H1 (cell line): ENCODE measurements at regions not wholly inside any gene's neighbourhood (a gene's known extent, or its start where the extent isn't known, plus 50 kb on each side); places are given as distances from the start of the nearest gene placed in this dataset.

Experiments
- ASH2L ChIP-seq: fragments of 200-600, 300-600 bp; sonication (generic); IDR thresholded peaks from one replicate; pipeline ENCODE4 v1.7.1; 2017; ENCODE audit warnings: low read length
- BRCA1 ChIP-seq: IDR thresholded peaks from 2 replicates; pipeline ENCODE4 v1.6.1; 2012; ENCODE audit warnings: low read depth, low read length, improper control_type of control experiment
- CBX8 ChIP-seq: fragments of 300-800, 300-1000 bp; sonication (generic); IDR thresholded peaks from 2 replicates; pipeline ENCODE4 v1.7.1; 2016; ENCODE audit warnings: low read depth, low read length, borderline replicate concordance
- CTBP2 ChIP-seq: IDR thresholded peaks from 2 replicates; pipeline ENCODE4 v1.7.0; 2011; ENCODE audit warnings: borderline replicate concordance, mild to moderate bottlenecking, moderate library complexity, mixed read lengths, low read length; ENCODE audit not compliant: insufficient read depth, insufficient read length
- EP300 ChIP-seq, 2 experiments: IDR thresholded peaks; 1 replicate in 1 of 2; 2 replicates in 1 of 2; pipeline ENCODE4 v1.6.1; 2011 to 2012; ENCODE audit warnings: low read depth in 2 of 2, low read length in 2 of 2, mild to moderate bottlenecking in 2 of 2, borderline replicate concordance in 1 of 2, inconsistent platforms in 1 of 2, moderate library complexity in 1 of 2
- EZH2 ChIP-seq: fragments of 200-600 bp; sonication (generic); IDR thresholded peaks from 2 replicates; pipeline ENCODE4 v1.7.1; 2012; ENCODE audit warnings: low read depth, mild to moderate bottlenecking, moderate library complexity, low read length, inconsistent platforms; ENCODE audit not compliant: severe bottlenecking
- FOSL1 ChIP-seq: IDR thresholded peaks from 2 replicates; pipeline ENCODE4 v1.6.1; 2011; ENCODE audit warnings: mild to moderate bottlenecking, low read depth, low read length, moderate library complexity; ENCODE audit not compliant: insufficient read depth
- JUN ChIP-seq: IDR thresholded peaks from 2 replicates; pipeline ENCODE4 v1.6.1; 2011; ENCODE audit warnings: low read depth, mild to moderate bottlenecking, improper control_type of control experiment, low read length
- JUND ChIP-seq: IDR thresholded peaks from 2 replicates; pipeline ENCODE4 v1.6.1; 2011; ENCODE audit warnings: mild to moderate bottlenecking, improper control_type of control experiment, low read length
- KDM1A ChIP-seq: fragments of 200-600, 300-600 bp; sonication (generic); IDR thresholded peaks from 2 replicates; pipeline ENCODE4 v1.7.1; 2016; ENCODE audit warnings: mild to moderate bottlenecking, low read length, borderline replicate concordance
- KDM4A ChIP-seq: IDR thresholded peaks from one replicate; pipeline ENCODE4 v1.7.1; 2012; ENCODE audit warnings: low read depth, mild to moderate bottlenecking, moderate library complexity, low read length, inconsistent platforms; ENCODE audit not compliant: severe bottlenecking
- MAFK ChIP-seq: IDR thresholded peaks from 2 replicates; pipeline ENCODE4 v1.6.1; 2012; ENCODE audit warnings: low read depth, mild to moderate bottlenecking, improper control_type of control experiment, low read length
- NRF1 ChIP-seq: IDR thresholded peaks from 2 replicates; pipeline ENCODE4 v1.6.1; 2011; ENCODE audit warnings: mild to moderate bottlenecking, low read depth, low read length, improper control_type of control experiment
- POLR2A ChIP-seq, 2 experiments: IDR thresholded peaks; 1 replicate in 1 of 2; 2 replicates in 1 of 2; pipeline ENCODE4 v1.6.1; 2011; ENCODE audit warnings: low read depth in 2 of 2, low read length in 2 of 2, mild to moderate bottlenecking in 2 of 2; ENCODE audit errors: control extremely low read depth in 1 of 2
- POU5F1 ChIP-seq: IDR thresholded peaks from 2 replicates; pipeline ENCODE4 v1.6.1; 2011; ENCODE audit warnings: low read depth, mild to moderate bottlenecking, low read length, moderate library complexity
- RBBP5 ChIP-seq: IDR thresholded peaks from 2 replicates; pipeline ENCODE4 v1.7.1; 2012; ENCODE audit warnings: low read depth, mild to moderate bottlenecking, inconsistent platforms, low read length, moderate library complexity, borderline replicate concordance
- SIN3A ChIP-seq, 2 experiments: IDR thresholded peaks in 1 of 2; conservative IDR thresholded peaks in 1 of 2; 2 replicates each; pipeline ENCODE4 v1.6.1; 2011 to 2012; ENCODE audit warnings: low read length in 2 of 2, improper control_type of control experiment in 1 of 2, low read depth in 1 of 2, mild to moderate bottlenecking in 1 of 2
- SIX5 ChIP-seq: IDR thresholded peaks from 2 replicates; pipeline ENCODE4 v1.6.1; 2011; ENCODE audit warnings: mild to moderate bottlenecking, low read depth, low read length
- SP1 ChIP-seq: IDR thresholded peaks from 2 replicates; pipeline ENCODE4 v1.6.1; 2011; ENCODE audit warnings: low read depth, low read length
- SRF ChIP-seq: IDR thresholded peaks from 2 replicates; pipeline ENCODE4 v1.6.1; 2011; ENCODE audit warnings: mild to moderate bottlenecking, low read depth, low read length, moderate library complexity
- TAF1 ChIP-seq: IDR thresholded peaks from 2 replicates; pipeline ENCODE4 v1.6.1; 2011; ENCODE audit warnings: mild to moderate bottlenecking, low read depth, low read length
- TAF7 ChIP-seq: optimal IDR thresholded peaks from 2 replicates; pipeline ENCODE3; 2011; ENCODE audit warnings: low read depth, mild to moderate bottlenecking, inconsistent platforms, low read length, moderate library complexity, borderline replicate concordance
- TBP ChIP-seq: IDR thresholded peaks from 2 replicates; pipeline ENCODE4 v1.6.1; 2011; ENCODE audit warnings: low read depth, low read length, improper control_type of control experiment
- TCF12 ChIP-seq: IDR thresholded peaks from 2 replicates; pipeline ENCODE4 v1.6.1; 2011; ENCODE audit warnings: low read depth, mild to moderate bottlenecking, low read length
- TEAD4 ChIP-seq: IDR thresholded peaks from 2 replicates; pipeline ENCODE4 v1.6.1; 2012; ENCODE audit warnings: low read depth, low read length, inconsistent platforms, mixed read lengths
- YY1 ChIP-seq: IDR thresholded peaks from 2 replicates; pipeline ENCODE4 v1.6.1; 2011; ENCODE audit warnings: low read depth, mild to moderate bottlenecking, low read length

DNA sequence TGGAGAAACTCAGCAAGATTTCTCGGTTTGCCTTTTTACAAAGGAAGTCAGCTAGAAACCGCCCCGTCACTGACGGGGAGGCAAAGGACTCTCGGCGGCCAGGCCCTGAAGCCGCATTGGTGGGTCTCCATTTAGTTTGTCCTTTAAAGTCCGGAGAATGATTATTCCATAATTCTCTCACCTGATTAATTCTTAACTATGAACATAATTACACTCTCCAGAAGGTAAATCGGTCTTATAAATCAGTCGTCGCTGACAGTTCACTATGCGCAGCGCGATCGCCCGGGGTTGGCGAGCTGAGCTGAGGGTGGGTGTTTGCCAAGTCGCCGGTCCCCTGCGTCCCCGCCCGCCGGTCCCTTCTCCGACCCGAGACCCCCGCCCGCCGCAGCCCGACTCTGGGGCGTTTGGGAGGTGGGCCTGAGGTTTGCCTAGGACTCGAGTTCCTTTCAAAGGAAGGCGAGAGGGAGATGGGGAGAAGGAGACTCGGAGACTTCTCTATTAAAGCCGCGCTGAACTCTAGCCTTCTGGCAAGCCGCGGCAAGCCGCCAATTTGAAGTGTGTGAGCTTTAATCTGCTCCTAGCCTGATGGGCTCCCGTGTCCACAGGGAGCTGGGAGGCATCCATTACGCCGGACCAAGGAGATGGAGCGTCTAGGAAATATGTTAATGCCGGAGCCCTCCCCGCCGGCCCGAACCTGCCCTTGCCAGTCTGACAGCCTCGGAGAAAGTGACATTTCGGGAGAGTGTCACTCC lies 392.9 kb downstream of the NOVA1 start (continued):
- no peak for TF ChIP-seq TEAD4
- TF ChIP-seq KDM1A, result no peak
- no peak for TF ChIP-seq SIN3A (conservative IDR thresholded peaks at IDR 0.05 in 1 of 2, IDR thresholded peaks at IDR 0.05 in 1 of 2; ENCODE audit: low read depth in 1 of 2, low read length in 2 of 2)
- no peak for TF ChIP-seq TCF12
- TF ChIP-seq TAF1, result 0 out of 2 replicates have a peak, but pooled peaks have one; percentile 47
- no peak for TF ChIP-seq RBBP5
- no peak for TF ChIP-seq FOSL1
- peak; percentile 17 for TF ChIP-seq TAF7
- no peak for TF ChIP-seq CTBP2
- peak; percentile 67 for TF ChIP-seq ASH2L
- peak; percentile 73; the same call in 1 of the 2 replicates for TF ChIP-seq YY1
- TF ChIP-seq EP300 (IDR thresholded peaks at IDR 0.05; ENCODE audit: borderline replicate concordance in 1 of 2, low read depth in 2 of 2, low read length in 2 of 2), result no peak
- no peak for TF ChIP-seq MAFK
- no peak for TF ChIP-seq NRF1
- no peak for TF ChIP-seq SP1
- no peak for TF ChIP-seq BRCA1
- TF ChIP-seq JUN, result no peak
- no peak for TF ChIP-seq POU5F1
- TF ChIP-seq EZH2, result peak; percentile 42
- TF ChIP-seq CBX8, result no peak
- no peak for TF ChIP-seq SRF
- TF ChIP-seq SIX5, result no peak
- TF ChIP-seq POLR2A (IDR thresholded peaks at IDR 0.05; ENCODE audit: control extremely low read depth in 1 of 2, low read depth in 2 of 2, low read length in 2 of 2), result 0 out of 3 replicates have a peak, but pooled peaks of 1 of the 2 experiments have one; percentile 28
- TF ChIP-seq TBP, result no peak
- TF ChIP-seq KDM4A, result peak; percentile 53
- TF ChIP-seq JUND, result no peak
